Activated T-helper 17 cell treated with anti-CD3 and anti-CD28 coated beads, Interleukin-2, amount 50 U/mL, for 72 hours (primary cell): ENCODE measurements at regions not wholly inside any gene's neighbourhood (a gene's known extent, or its start where the extent isn't known, plus 50 kb on each side); places are given as distances from the start of the nearest gene placed in this dataset.
"Not testable (repeated sequence)": the region's sequence is repeated elsewhere in the genome, so short reads cannot be mapped to it uniquely, and the experiment has no call there.

ENCODE experiments used
- ATAC-seq: fragments of 150-1000 bp; cut with Tn5 transposase; replicated peaks from 2 replicates; pipeline ENCODE4 v1.10.0; 2021; ENCODE audit warnings: mild to moderate bottlenecking, moderate library complexity
- H3K27ac Mint-ChIP-seq: one replicate; pipeline ENCODE4 v1.8.0; 2022; ENCODE audit warnings: mixed read lengths
- H3K27me3 Mint-ChIP-seq: one replicate; pipeline ENCODE4 v1.8.0; 2022; ENCODE audit warnings: mixed read lengths
- H3K36me3 Mint-ChIP-seq: one replicate; pipeline ENCODE4 v1.8.0; 2022; ENCODE audit warnings: low read depth, mild to moderate bottlenecking, mixed read lengths
- H3K4me1 Mint-ChIP-seq: one replicate; pipeline ENCODE4 v1.8.0; 2022; ENCODE audit warnings: mixed read lengths
- H3K4me3 Mint-ChIP-seq: one replicate; pipeline ENCODE4 v1.8.0; 2022; ENCODE audit warnings: mild to moderate bottlenecking, mixed read lengths
- H3K9me3 Mint-ChIP-seq: one replicate; pipeline ENCODE4 v1.8.0; 2022; ENCODE audit warnings: mixed read lengths

DNA sequence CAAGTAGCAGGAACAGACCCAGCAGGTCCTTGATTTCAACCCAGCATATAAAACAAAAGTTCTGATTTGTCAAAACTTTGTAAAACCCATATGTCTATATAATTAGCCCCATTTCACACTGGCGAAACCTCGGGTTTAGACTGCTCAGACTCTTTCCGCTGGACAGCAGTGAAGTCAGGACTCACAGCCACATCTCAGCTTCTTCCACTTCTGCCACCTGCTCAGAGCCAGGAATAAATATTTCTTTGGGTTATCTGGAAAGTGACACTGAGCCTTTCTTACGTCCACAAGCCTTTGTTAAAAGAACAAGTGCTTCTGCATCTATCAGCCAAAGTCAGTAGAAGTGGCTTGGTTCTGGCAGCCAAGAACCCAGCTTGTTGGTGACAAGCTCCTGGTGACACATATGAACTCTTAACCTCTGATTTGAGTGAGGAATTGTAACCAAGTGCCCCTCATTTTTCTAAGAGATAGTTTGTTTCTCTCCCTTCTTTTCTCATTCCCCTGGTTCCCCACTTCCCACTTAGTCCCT lies 118.1 kb upstream of the CHD2 start:
- H3K4me1 Mint-ChIP-seq, result no peaks in the 10 kb centered on the region
- no peak overlapping the region for H3K27ac Mint-ChIP-seq
- ATAC-seq, result no peak
- H3K9me3 Mint-ChIP-seq, result no peaks in the 10 kb centered on the region
- H3K27me3 Mint-ChIP-seq, result no peaks in the 10 kb centered on the region
- H3K36me3 Mint-ChIP-seq, result no peaks in the 10 kb centered on the region
- no peak overlapping the region for H3K4me3 Mint-ChIP-seq

DNA sequence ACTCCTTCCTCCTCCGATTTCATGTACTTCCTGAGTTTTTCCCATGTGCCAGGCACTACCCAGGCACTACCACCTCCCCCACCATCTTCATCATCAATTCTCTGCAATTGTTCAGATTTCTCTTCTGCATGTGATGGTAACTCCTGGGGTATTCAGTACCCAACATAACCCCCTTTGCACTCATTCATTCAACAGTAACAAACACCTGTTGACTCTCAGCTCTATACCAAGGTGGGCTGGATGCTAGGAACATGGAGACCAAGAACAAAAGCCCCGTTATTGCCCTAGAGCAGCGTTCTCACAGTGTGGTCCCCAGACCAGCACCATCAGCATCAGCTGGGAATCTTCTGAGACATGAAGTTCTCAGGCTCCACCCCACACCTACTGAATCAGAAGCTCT lies 113.0 kb upstream of the CHD2 start:
- H3K9me3 Mint-ChIP-seq, result no peaks in the 10 kb centered on the region
- no peak for ATAC-seq
- H3K4me3 Mint-ChIP-seq, result no peak overlapping the region

DNA sequence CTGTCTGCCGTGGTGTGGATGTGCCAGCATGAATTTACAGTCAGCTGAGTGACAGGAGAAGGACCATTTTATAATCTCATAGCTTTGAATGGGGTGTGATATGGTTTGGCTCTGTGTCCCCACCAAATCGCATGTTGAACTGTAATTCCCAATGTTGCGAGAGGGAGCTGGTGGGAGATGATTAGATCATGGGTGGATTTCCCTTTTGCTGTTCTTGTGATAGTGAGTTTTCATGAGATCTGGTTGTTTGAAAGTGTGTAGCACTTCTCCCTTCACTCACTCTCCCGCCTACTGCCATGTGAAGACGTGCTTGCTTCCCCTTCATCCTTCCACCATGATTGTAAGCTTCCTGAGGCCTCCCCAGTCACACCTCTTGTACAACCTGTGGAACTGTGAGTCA lies 111.9 kb upstream of the CHD2 start:
- Mint-ChIP-seq H3K4me1 (no peaks in the 10 kb centered on the region), H3K27ac (no peak overlapping the region), H3K36me3 (no peaks in the 10 kb centered on the region), H3K9me3 (no peaks in the 10 kb centered on the region), H3K4me3 (no peak overlapping the region), H3K27me3 (no peaks in the 10 kb centered on the region)
- ATAC-seq, result no peak

More for the DNA sequence above, 113.0 kb upstream of the CHD2 start:
- no peaks in the 10 kb centered on the region for H3K4me1 Mint-ChIP-seq
- no peak overlapping the region for H3K27ac Mint-ChIP-seq
- H3K27me3 Mint-ChIP-seq, result no peaks in the 10 kb centered on the region
- no peaks in the 10 kb centered on the region for H3K36me3 Mint-ChIP-seq

DNA sequence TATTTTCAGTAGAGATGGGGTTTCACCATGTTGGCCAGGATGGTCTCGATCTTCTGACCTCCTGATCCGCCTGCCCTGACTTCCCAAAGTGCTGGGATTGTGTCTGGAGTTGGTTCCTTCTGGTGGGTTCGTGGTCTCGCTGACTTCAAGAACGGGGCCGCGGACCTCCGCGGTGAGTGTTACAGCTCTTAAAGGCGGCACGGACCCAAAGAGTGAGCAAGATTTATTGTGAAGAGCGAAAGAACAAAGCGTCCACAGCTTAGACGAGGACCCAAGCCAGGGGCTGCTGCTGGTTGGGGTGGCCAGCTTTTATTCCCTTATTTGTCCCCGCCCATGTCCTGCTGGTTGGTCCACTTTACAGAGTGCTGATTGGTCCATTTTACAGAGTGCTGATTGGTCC lies 111.3 kb upstream of the CHD2 start:
- not testable (repeated sequence) for H3K9me3 Mint-ChIP-seq, H3K36me3 Mint-ChIP-seq, ATAC-seq, H3K4me1 Mint-ChIP-seq, H3K27ac Mint-ChIP-seq, H3K4me3 Mint-ChIP-seq, H3K27me3 Mint-ChIP-seq

DNA sequence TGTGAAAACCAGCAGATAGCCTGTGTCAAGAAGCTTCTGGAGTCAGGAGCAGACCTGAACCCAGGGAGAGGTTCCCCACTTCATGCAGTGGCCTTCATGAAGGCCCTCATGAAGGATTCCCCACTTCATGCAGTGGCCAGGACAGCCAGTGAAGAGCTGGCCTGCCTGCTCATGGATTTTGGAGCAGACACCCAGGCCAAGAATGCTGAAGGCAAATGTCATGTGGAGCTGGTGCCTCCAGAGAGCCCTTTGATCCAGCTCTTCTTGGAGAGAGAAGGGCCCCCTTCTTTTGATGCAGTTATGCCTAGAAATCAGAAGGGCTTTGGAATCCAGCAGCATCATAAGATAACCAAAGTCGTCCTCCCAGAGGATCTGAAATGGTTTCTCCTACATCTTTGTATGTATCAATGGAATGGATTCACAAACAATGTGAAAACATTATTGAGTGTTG lies 103.9 kb upstream of the CHD2 start:
- H3K36me3 Mint-ChIP-seq, result no peaks in the 10 kb centered on the region
- H3K27ac Mint-ChIP-seq, result no peak overlapping the region
- no peak overlapping the region for H3K4me3 Mint-ChIP-seq
- no peaks in the 10 kb centered on the region for H3K9me3 Mint-ChIP-seq
- H3K27me3 Mint-ChIP-seq, result no peaks in the 10 kb centered on the region
- ATAC-seq, result no peak
- H3K4me1 Mint-ChIP-seq, result peaks cover 7% of the 10 kb centered on the region

DNA sequence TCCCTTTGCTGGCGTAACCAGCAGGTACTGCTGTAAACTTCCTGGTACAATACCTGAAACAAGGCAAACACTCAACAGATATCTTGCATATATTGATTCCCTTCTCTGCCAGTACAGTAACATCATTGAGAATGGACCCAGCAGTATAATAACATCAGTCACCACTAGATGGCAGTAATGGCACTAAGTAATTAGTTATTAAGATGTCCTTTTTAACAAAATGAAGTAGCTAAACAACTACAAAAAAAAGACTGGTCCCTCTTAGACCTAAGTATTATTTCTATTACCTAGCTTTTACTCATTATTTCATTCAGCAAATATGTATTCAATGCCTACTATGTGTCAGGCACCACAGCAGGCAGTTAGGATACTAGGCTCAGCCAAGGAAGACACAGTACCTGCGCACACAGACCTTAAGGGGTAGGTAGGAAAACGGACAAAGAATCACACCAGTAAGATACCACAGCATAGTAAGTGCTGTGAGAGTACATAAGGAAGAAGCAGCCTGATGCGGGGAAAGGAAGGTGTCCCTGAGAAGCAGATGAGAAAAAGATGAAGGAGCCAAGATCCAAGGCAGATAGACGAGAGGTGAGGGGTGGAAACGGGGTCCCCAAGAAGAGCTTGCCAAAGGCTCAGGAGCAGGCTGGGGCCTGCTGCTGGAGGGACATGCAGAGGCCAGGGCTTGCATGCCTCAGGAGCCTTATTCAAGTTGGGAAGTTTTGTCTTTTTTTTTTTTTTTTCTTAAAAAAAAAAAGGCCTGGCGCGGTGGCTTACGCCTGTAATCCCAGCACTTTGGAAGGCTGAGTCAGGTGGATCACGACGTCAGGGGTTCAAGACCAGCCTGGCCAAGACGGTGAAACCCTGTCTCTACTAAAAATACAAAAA lies 102.7 kb upstream of the CHD2 start:
- H3K27me3 Mint-ChIP-seq, result no peaks in the 10 kb centered on the region
- H3K27ac Mint-ChIP-seq, result peak overlapping the region; percentile 85
- no peaks in the 10 kb centered on the region for H3K9me3 Mint-ChIP-seq
- peak overlapping the region; percentile 44 for H3K4me3 Mint-ChIP-seq
- peak; percentile 86 for ATAC-seq
- no peaks in the 10 kb centered on the region for H3K36me3 Mint-ChIP-seq
- H3K4me1 Mint-ChIP-seq, result peaks cover 11% of the 10 kb centered on the region

DNA sequence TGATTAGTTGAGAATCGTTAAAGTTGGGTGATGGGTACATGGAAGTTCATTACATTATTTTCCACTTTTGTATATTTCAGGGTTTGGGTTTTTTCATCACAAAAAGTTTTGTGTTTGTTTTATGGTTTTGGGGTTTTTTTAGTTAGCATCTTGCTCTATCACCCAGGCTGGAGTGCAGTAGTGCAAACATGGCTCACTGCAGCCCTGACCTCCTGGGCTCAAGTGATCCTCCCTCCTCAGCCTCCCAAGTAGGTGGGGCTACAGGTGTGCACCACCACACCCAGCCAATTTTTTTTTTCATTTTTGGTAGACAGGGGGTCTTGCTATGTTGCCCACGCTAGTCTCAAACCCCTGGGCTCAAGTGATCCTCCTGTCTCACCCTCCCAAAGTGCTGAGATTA lies 100.1 kb upstream of the CHD2 start:
- no peaks in the 10 kb centered on the region for H3K9me3 Mint-ChIP-seq
- H3K27me3 Mint-ChIP-seq, result no peaks in the 10 kb centered on the region
- peaks cover 11% of the 10 kb centered on the region for H3K4me1 Mint-ChIP-seq
- H3K27ac Mint-ChIP-seq, result no peak overlapping the region
- H3K36me3 Mint-ChIP-seq, result no peaks in the 10 kb centered on the region
- ATAC-seq, result no peak
- H3K4me3 Mint-ChIP-seq, result no peak overlapping the region

DNA sequence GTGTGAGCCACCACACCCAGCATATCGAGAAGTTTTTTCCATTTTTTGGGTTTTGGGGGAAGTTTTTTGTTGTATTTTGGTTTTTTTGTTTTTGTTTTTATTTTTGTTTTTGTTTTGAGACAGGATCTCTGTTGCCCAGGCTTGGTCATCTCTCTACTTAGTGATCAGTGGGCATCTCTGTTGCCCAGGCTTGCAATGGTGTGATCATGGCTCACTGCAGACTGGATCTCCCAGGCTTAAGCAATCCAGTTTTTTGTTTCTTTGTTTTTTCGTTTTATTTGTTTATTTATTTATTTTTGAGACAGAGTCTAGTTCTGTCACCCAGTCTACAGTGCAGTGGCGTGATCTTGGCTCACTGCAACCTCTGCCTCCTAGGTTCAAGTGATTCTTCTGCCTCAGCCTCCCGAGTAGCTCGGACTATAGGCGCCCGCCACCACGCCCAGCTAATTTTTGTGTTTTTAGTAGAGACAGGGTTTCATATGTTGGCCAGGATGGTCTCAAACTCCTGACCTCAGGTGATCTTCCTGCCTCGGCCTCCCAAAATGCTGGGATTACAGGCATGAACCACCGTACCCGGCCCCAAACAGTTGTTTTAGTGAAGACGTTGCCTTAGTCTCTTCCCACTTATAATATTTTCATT lies 99.6 kb upstream of the CHD2 start:
- peaks cover 11% of the 10 kb centered on the region for H3K4me1 Mint-ChIP-seq
- not testable (repeated sequence) for H3K9me3 Mint-ChIP-seq, H3K36me3 Mint-ChIP-seq, H3K27ac Mint-ChIP-seq, ATAC-seq, H3K4me3 Mint-ChIP-seq, H3K27me3 Mint-ChIP-seq

DNA sequence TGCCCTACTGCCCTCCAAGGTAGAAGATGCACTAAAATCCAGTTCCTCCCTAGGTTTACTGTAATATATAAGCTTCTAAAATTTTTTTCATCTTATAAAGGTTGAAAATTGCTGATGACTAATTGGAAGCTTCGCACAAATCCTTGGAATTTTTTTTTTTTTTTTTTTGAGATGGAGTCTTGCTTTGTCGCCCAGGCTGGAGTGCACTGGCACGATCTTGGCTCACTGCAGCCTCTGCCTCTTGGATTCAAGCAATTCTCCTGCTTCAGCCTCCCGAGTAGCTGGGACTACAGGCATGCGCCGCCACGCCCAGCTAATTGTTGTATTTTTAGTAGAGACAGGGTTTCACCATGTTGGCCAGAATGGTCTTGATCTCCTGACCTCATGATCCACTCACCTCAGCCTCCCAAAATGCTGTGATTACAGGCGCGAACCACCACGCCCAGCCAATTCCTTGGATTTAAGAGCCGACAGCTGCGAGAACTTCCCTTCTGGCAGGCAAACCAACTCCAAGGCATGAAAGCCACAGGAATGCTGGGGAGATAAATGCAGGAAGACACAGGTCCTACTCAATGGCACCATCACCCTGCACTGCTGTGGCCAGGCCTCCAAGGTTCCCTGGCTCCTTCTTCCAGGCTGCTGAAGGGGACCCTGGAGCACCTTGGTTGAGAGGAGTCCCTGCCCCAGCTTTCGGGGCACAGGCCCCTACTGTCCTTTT lies 98.9 kb upstream of the CHD2 start:
- not testable (repeated sequence) for ATAC-seq, H3K27me3 Mint-ChIP-seq, H3K4me3 Mint-ChIP-seq, H3K36me3 Mint-ChIP-seq, H3K9me3 Mint-ChIP-seq, H3K27ac Mint-ChIP-seq
- peaks cover 13% of the 10 kb centered on the region for H3K4me1 Mint-ChIP-seq

DNA sequence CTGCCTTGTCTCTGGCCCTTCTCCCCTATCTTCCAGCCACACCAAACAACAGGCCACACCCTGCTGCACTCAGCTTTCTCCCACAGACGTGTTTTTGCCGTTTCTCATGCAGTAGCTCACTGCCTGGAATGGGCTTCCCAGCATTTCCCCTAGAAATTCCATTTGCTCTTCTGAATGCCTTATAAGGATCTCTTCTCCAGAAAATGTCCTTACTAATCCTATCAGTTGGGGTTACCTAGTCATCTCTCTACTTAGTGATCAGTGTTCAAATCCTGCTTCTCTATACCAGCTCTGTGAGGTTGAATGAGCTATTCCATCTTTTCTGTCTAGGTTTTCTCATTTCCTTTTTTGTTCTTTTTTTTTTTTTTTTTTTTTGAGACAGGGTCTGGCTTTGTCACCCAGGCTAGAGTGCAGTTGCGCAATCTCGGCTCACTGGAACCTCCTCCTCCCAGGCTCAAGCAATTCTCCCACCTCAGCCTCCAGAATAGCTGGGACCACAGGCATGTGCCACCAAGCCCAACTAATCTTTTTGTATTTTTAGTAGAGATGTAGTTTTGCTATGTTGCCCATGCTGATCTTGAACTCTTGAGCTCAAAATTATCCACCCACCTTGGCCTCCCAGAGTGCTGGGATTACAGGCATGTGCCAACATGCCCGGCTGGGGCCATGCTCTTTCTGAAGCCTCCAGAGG lies 98.2 kb upstream of the CHD2 start:
- H3K36me3 Mint-ChIP-seq, result peaks cover 6% of the 10 kb centered on the region
- H3K27ac Mint-ChIP-seq, result no peak overlapping the region
- no peaks in the 10 kb centered on the region for H3K9me3 Mint-ChIP-seq
- peaks cover 17% of the 10 kb centered on the region for H3K4me1 Mint-ChIP-seq
- H3K4me3 Mint-ChIP-seq, result no peak overlapping the region
- no peaks in the 10 kb centered on the region for H3K27me3 Mint-ChIP-seq
- no peak for ATAC-seq

DNA sequence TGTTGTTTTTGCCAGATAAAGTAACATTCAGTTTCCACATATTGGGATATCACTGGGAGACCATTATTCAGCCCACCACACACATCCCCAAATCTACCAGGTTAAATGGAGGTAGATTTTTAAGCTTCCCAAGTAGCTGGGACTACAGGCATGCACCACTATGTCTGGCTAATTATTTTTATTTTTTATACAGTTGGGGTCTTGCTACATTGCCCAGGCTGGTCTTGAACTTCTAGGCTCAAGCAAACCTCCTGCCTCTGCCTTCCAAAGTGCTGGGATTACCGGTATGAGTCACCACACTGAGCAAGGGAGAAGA lies 96.6 kb upstream of the CHD2 start:
- no peak for ATAC-seq
- Mint-ChIP-seq H3K36me3 (peaks cover 18% of the 10 kb centered on the region), H3K9me3 (no peaks in the 10 kb centered on the region), H3K4me3 (peak overlapping the region; percentile 21), H3K4me1 (peaks cover 15% of the 10 kb centered on the region), H3K27ac (peak overlapping the region; percentile 76), H3K27me3 (no peaks in the 10 kb centered on the region)

DNA sequence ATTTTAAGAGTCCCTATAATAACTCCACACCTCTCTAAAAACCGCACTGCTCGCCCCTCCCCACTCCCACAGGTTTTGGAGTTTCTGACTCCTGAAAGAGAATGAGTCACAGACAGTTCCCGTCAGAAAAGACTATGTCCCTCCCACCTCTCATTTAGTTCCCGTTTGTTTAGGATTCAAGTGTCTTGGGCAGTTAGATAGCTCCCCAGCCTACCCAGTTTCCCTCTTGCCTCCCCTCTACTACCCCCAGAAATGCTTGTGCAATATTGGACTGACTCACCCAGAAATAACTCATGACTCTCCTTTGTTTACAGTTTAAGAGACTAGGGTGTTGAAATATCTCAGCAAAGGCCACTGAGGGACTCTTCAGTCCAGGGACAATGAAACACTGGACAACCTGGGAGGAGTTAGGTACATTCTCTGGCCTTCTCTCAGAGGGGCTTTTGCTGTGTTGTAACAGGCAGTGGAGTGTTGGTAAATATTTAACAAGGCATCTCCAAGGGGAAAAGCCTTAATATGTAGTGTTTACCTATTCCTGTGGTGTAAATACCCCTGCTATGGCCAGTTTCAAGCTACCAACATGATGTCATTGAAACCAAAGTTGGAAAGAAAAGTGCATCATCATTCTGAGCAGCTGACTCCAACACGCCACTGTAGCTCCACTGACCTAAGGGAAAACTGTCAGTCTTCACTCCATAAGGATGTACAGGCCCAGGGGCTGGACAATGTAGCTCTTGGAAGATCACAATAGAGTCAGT lies 96.1 kb upstream of the CHD2 start:
- H3K4me3 Mint-ChIP-seq, result peak overlapping the region; percentile 21
- H3K36me3 Mint-ChIP-seq, result peaks cover 22% of the 10 kb centered on the region
- peak; percentile 83 for ATAC-seq

DNA sequence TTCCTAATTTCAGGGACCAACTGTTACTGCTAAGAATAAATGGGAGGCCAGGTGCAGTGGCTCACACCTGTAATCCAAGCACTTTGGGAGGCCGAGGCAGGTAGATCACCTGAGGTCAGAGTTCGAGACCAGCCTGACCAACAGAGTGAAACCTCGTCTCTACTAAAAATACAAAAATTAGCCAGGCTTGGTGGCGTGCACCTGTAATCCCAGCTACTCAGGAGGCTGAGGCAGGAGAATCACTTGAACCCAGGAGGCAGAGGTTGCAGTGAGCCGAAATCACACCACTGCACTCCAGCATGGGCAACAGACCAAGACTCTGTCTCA lies 95.6 kb upstream of the CHD2 start:
- Mint-ChIP-seq H3K36me3 (peaks cover 24% of the 10 kb centered on the region), H3K4me3 (peak overlapping the region; percentile 21), H3K4me1 (peaks cover 15% of the 10 kb centered on the region), H3K27ac (peak overlapping the region; percentile 76)
- H3K27me3 Mint-ChIP-seq, ATAC-seq, H3K9me3 Mint-ChIP-seq: not testable (repeated sequence)

More for the DNA sequence above, 96.1 kb upstream of the CHD2 start:
- Mint-ChIP-seq H3K27ac (peak overlapping the region; percentile 76), H3K4me1 (peaks cover 15% of the 10 kb centered on the region), H3K27me3 (no peaks in the 10 kb centered on the region), H3K9me3 (no peaks in the 10 kb centered on the region)
